ENCODE measurements at regions not wholly inside any gene's neighbourhood (a gene's known extent, or its start where the extent isn't known, plus 50 kb on each side); places are given as distances from the start of the nearest gene placed in this dataset.
A peak's percentile ranks its signal among the peaks of the same experiment; 100 is the strongest.

DNA sequence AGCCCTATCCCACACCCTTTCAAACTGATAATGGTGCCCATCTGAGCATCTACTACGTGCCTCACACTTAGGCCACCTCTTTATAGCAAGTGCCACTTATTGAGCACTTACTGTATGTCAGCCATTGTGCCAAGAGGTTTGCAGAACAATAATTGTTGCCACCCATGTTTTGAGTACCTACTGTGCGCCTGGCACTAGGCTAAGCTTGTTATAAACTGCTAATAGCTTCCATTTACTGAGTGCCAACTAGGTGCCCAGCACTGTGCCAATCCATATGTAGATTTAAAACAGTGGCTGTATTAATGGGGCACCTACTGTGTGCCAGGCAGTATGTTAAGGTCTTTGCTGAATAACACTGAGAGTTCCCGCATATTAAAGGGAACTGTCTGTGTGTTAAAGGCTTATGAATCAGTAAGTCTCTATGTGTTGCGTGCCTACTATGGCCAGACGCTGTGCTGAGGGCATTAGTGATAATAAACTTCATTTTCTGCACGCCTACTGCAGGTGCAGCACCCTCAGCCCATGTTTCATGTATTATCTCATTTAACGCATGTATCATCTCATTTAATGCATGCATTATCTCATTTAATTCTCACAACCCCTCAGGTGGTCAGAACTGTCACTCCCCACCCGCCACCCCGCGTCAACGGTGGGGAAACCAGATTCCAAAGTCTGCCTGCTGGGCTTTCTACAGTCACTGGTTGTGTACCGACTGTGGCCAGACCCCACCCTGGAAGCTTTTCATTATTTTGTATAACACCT is 105.0 kb downstream of the PTPRS start:
- no peak for DNase-seq (ENCODE audit: low read depth in 2 of 2)

DNA sequence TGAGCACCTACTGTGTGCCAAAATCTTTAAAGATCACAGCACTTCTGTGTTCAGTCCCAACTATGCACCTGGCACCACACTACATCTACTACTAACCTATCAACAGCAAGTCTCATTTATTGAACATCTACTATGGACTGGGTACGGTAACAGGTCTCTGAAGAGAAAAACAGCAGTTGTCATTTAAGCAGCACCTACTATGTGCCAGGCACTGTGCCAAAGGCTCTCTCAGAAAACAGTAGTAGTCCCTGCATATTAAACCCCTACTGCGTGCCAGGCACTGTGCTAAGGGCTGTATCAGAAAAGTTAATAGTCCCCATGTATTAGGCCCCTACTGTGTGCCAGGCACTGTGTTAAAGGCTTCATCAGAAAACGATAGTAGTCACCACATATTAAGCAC is 106.2 kb downstream of the PTPRS start:
- no peak for DNase-seq (ENCODE audit: low read depth in 2 of 2)

DNA sequence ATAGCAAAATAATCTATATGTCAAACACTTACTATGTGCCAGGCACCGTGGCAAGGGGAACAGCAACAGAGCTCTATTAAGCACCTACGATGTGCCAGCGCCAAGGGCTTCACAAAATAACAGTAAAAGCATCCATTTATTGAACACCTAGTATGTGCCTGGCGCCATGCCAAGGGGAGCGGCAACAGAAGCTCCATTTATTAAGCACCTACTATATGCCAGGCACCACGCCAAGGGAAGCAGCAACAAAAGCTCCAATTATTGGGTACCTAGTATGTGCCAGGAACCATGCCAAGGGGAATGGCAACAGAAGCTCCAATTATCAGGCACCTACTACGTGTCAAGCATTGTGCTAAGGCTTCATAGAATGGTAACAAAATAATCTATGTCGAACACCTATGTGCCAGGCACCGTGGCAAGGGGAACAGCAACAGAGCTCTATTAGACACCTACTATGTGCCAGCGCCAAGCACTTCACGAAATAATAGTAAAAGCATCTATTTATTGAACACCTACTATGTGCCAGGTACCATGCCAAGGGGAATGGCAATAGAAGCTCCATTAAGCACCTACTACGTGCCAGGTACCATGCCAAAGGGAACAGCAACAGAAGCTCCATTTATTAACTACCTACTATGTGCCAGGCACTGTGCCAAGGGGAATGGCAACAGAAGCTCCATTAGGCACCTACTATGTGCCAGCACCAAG is 107.7 kb downstream of the PTPRS start:
- no peak for DNase-seq (ENCODE audit: low read depth in 2 of 2)

DNA sequence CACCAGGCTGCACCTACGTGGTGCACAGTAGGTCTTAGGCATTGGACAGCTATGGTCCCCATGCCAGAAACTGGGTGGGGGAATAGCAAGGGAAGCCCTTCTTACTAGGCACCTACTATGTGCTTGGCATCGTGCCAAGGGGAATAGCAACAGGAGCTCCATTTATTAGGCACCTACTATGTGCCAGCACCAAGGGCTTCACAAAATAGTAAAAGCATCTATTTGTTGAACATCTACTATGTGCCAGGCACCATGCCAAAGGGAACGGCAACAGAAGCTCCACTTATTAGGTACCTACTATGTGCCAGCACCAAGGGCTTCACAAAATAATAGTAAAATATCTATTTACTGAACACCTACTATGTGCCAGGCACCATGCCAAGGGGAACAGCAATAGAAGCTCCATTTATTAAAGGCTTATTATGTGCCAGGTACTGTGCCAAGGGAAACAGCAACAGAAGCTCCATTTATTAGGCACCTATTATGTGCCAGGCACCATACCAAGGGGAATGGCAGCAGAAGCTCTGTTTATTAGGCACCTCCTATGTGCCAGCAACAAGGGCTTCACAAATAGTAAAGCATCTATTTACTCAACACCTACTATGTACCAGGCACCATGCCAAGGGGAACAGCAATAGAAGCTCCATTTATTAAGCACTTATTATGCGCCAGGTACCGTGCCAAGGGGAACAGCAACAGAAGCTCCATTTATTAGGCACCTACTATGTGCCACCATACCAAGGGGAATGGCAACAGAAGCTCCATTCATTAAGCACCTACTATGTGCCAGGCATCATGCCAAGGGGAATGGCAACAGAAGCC is 108.5 kb downstream of the PTPRS start:
- DNase-seq (ENCODE audit: low read depth in 2 of 2) = no peak

DNA sequence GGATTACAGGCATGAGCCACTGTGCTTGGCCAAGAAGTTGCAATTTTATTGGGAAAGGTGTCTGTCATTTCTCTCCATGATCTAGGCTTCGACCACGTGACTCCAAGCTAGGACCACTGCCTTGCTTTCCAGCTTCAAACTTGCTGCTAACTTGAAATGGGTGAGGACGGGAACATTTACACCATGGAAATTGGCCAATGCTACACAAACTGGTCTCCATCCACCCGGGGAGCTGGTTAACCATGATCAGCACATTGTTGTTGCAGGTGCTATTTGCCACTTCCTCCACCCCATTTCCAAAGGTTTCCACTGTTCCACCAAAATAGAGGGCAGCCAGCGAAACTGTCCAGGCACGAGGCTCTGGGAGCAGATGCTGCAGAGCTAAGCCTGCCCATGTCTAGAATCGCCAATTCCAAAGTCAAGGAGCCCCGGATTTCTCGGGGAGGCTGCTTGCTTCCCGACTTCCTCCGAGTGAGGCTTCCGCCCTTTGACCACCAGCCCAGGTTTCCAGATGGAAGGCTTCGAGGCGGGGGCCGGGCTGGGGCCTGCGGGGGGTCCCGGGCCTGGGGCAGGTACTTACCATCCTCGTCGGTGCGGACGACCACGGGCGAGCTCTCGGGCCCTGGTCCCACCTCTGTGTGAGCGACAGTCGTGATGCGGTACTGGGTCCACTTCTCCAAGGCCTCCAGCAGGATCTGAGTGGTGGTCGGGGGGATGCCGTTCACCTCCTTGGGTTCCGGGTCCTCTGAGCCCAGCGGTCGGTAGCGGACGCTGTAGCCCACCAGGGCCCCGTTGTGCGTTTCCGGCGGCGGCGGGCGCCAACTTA is 109.7 kb downstream of the PTPRS start:
- DNase-seq (ENCODE audit: low read depth in 2 of 2) = no peak

DNA sequence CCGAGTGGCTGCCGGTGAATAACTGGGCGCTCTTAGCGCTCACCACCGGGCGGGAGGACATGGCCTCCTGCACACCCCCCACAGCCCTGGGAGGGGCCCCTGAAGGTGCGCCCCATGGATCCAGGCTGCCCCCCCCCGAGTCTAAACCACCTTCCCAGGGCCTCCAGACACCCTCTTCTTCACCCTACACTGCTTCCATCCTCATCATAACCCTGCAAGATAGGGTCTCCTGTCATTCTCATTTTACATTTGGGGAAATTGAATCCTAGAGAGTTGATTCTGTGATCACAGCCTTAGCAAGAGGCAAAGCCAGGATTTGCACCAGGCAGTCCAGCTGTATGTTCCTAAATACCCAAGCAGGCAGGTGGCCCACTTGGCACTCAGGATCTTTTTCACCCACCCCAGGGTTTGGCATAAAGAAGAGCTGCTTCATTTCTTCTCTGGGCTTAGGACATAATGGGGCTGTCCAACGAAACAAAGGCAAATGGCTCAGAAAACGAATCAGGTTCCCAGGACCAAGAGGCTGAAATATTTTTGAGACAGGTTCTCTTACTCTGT is 110.8 kb downstream of the PTPRS start:
- no peak for DNase-seq (ENCODE audit: low read depth in 2 of 2)

DNA sequence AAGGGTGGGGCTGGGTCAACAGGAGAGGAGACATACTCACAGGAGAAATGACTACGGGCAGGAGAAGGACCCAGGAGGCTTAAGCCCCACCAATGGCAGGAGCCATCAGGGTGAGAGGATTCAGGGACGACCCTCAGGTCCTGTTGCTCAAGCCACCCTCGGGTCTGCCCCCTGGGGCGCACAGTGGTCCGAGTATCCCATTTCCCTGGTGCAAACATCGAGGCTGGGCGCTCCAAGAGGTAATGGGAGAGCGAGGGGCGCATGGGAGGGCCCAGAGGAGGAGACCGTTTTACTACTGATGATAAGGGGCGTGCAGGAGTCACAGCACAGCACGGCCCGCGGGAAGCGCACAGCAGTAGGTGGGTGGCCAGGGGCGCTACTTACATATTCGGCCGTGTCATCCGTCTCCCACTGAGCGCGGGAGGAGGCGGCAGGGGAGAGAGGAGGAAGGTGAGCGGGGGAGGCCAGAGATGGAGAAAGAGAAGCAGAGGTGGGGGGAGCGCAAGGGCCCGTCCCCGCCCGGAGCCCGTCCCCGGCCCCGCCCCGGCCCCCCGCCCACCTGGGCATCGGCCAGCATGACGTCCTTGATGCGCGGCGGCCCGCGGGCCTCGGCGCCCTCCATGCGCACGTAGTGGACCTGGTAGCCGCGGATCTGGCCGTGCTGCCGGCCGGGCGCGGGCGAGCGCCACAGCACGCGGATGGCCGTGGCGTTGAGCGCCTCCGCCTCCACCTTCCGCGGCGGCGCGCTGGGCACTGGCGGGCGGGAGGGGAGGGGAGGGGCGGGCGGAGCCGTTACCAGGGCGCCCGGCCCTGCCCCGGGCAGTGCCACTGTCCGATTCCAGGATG is 111.5 kb downstream of the PTPRS start:
- DNase-seq (ENCODE audit: low read depth in 2 of 2) = no peak

DNA sequence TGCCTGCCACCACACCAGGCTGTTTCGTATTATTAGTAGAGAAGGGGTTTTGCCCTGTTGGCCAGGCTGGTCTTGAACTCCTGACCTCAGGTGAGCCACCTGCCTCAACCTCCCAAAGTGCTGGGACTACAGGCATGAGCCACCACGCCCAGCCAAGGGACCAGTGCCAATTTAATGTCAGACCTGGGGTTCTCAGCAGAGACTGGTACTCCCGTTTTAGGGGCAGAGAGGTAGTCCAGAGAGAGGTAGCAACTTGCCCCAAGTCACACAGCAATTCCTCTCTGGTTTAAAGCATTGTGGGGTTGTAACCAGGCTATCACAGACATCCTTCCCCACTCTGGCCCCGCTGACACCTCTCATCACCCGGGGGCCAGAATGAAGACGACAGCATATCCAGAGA is 112.1 kb downstream of the PTPRS start:
- no peak for DNase-seq (ENCODE audit: low read depth in 2 of 2)

DNA sequence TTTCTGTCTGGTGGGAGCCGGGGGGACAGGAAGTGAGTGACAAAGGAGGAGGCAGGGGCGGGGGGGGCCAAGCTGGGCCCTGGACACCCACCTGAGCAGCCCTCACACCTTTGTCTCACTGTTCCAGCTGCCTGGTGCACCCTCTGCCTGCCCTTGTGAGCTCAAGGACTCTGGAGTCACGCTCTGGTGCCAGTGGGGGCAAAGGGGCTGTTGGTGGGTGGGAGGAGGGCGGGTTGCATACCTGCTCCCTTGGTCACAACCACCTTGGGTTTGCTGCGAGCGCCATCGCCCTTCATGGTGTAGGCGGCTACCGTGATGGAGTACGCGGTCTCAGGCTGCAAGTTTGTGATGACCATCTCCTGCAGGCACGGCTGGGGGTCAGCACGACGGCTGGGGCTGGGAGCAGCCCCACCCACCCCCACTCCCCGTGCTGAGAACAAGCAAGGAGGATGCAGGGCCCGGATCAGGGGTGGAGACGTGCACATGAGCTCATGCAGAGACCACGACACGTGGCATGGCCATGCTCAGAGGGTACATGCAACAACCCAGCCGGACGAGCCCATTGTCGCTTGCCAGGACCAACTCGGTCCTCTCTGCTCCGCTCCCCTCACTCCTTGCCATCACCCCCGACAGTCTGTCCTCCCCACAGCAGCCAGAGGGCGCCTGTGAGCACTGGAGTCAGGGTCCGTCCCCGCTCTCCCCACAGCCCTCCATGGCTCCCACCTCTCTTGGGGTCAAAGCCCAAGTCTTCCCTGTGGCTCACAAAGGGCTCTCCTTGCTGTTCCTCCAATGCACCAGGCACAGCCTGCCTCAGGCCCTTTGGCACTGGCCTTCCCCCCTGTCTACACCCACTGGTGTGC is 114.9 kb downstream of the PTPRS start:
- peak in 1 of 2 donors; percentile 7 for DNase-seq (ENCODE audit: low read depth in 2 of 2)

DNA sequence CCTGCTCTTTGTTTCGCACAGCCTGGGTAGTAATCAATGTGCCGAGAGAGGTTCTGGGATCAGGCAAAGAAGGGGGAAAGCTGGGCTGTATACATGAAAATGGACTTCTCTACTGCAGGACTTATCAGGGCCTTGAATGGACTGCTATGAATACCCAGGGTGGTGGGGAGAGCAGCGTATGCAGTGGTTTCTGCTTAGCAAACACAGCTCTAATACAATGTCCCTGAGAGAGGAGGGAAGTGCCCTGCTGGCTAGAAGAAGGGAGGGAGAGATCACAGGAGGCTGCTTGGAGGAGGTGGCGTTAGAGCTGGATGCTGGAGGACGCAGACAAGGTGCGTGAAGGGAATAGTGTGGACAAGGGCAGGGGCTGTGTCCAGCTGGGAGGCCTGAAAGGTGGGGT is 116.1 kb downstream of the PTPRS start:
- DNase-seq (ENCODE audit: low read depth in 2 of 2) = no peak

DNA sequence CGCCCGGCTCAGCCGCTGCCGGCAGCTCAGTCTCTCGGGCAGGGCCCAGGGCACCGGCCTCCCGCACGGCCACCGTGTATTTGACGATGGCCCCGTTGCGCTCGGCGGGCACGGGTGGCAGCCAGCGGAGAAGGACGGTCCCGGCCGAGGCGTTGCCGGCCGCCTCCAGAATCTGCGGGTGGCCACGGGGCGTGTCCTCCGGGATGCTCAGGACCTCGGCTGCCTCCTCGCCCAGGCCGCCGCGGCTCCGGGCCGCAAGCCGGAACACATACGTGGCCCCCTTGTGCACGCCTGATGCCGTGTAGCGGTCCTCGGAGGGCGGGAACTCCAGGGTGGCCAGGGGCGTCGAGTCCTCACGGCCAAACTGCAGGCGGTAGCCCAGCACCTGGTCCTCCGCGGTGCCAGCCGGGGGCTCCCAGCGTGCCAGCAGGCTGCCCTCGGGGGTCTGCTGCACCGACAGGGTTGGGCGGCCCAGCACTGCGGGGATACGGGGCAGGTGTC is 117.7 kb downstream of the PTPRS start:
- no peak for DNase-seq (ENCODE audit: low read depth in 2 of 2)

DNA sequence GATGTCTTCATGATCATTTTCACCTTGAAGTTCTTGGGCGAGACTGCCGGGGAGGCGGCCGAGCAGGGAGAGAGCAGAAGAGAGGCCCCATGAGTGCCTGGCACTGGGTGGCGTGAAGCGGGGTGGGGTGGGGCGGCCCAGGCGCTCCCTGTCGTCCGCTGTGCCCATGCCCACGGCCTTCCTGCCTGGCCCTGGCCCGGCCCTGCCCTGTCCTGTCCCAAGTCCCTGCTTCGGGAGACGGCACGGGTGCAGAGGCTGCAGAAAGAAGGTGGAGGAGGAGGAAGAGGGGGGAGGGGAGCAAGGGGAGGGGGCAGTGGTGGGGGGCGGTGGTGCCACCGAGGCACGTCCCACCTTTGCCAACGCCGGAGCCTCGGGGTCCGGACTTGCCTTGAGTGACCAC is 118.4 kb downstream of the PTPRS start:
- no peak for DNase-seq (ENCODE audit: low read depth in 2 of 2)

DNA sequence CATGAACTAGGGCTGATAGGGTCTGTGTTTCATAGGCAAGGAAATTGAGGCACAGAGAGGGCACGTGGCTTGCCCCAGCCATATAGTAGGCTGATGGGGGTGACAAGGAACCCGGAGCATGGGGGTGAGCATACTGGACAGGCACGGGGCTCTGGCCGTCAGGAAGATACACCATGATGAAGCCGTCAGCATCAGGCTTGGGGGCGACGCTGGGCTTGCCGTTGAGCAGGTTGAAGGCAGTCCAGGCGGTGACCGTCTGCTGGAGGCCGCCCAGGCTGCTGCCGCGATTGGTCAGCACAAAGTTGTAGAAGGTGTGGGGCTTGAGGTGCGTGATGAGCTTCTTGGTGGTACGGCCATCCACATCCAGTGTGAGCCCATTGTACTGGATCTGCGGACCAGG is 119.7 kb downstream of the PTPRS start:
- DNase-seq (ENCODE audit: low read depth in 2 of 2) = no peak

DNA sequence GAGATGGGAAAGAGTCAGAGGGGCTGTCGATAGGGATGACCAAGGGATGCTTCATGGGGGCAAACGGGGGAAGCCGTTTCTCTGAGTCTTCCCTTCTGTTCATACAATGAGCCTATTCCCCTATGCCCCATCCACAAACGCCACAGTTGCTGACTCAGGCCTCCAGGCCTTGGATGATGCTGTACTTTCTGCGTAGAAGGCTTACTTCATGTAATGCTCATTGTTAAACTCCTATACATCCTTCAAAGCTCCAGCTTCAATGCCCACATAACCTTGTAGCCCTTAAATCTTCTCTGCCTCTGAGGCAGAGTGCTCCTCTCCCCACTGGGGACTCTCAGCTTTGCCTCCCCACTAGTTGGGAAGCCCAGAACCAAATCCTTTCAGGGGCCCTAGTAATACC is 120.3 kb downstream of the PTPRS start:
- DNase-seq (ENCODE audit: low read depth in 2 of 2) = no peak

DNA sequence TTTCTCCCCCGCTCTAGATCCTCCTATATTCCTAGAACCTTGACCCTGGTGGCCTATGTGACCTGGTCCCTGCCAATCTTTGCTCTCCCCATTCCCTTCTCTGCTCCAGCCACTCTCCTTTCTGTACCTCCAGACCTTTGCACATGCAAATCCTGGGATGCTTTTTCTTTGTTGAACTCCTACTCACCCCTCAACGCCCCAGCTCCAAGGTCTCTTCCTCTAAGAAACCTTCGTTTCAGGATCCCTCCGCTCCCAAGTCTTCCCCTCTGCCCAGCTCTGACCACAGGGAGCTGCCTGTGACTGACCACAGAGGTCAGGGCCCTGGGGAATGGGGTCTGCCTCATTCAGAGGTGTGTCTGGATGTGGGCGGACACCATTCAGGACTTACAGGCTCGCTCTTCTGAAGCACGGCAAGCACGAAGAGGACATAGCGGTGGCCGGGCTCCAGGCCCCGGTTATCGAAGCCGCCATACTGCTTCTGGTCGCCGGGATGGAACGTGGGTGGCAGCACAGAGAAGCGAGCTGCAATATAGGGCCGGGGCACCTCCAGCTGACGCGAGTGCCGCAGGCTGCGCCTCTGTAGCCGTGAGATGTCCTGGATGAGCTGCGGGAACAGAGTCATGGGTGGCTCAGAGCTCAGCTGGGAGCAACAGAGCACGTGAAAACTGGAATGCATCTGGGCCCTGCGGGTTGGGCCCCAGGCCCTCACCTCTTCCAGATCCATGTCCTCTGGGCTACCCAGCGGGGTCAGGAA is 120.9 kb downstream of the PTPRS start:
- DNase-seq (ENCODE audit: low read depth in 2 of 2) = no peak

DNA sequence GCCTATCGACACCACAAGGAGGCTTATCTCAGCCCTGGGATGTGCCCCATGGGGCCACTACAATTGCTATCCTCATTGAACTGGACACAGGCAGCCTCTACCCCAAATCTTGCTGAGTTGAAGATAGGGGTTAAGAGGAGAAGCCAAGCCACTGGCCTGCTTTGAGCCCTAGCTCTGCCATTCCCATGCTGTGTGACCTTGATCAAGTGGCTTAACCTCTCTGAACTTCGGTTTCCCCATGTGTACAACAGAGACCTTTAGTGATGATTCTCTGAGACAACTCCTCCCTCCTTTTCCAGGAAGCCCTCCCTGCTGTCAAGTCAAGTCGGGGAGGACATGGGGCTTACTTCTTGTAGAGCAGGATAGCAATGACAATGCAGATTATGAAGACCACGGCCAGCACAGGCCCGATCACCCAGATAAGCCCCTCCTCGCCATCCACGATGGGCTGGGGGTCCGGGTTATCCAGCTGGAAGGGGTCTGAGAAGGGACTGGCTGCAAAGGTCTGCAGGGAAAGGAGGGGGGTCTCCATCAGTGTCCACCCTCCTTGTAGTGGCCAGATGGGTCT is 121.6 kb downstream of the PTPRS start:
- DNase-seq (ENCODE audit: low read depth in 2 of 2) = no peak

DNA sequence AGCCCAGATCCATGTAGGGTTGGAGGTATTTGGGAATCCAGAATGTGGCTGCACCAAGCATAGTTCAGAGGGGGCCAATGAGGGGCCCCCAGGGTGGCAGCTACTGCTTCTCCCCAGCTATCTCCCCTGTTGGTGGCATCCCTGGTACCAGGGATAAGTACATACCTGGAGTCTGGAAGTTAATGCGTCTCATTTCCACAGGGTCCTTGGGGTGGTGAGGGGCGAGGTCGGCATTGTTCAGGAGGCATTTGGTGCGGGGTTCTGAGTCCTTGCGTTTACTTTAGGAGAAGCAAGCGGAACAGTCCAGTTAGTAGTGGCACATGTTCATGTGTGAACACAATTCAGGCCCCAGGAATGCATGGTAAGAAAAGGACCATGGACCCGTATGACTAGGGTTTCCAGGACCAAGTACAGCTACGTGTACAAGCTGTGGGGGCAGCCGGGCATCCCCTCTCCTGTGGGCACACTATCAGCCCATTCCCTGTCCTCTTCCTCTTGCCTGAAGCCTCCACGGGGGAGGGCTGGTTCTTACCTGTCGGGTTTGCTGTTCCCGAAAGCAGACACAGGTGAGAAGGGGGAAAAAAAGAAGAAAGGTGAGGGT is 122.3 kb downstream of the PTPRS start:
- DNase-seq (ENCODE audit: low read depth in 2 of 2) = no peak

DNA sequence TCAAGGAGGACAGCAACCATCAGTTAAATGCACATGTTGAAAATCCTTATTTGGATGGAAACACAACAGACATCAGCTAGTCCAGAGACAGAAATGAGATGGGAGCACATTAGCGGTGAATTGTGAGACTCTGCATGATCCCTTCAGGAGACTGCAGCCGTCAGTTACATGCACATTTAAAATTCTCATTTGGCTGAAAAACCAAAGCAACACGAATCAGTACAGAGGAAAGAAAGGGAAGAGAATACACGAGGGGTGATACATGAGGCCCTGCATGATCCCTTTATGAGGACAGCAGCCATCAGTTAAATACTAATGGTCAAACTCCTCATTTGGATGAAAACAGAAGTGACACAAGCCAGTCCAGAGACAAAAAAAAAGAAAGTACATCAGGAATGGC is 123.4 kb downstream of the PTPRS start:
- no peak for DNase-seq (ENCODE audit: low read depth in 2 of 2)

Measured in activated CD4-positive, alpha-beta T cell treated with anti-CD3 and anti-CD28 coated beads for 24 hours (primary cell).